PC-3 (cell line): ENCODE measurements at regions not wholly inside any gene's neighbourhood (a gene's known extent, or its start where the extent isn't known, plus 50 kb on each side); places are given as distances from the start of the nearest gene placed in this dataset.

Experiments used
- CTCF ChIP-seq: fragments of 300-600 bp; sonication (generic); conservative IDR thresholded peaks from 2 replicates; pipeline ENCODE4 v1.5.1; 2017; ENCODE audit warnings: antibody characterized with exemption, low read depth, mild to moderate bottlenecking, low read length
- EZH2 ChIP-seq: fragments of 300-600 bp; sonication (generic); IDR thresholded peaks from one replicate; pipeline ENCODE4 v1.6.1; 2017; ENCODE audit warnings: antibody characterized with exemption, mild to moderate bottlenecking, low read length; ENCODE audit not compliant: unreplicated experiment

GRCh38 chr7:47207956-47208355 is 374.0 kb downstream of the TNS3 start:
- TF ChIP-seq CTCF (no peak), EZH2 (no peak)
